Naive B cell (primary cell): ENCODE measurements at regions not wholly inside any gene's neighbourhood (a gene's known extent, or its start where the extent isn't known, plus 50 kb on each side); places are given as distances from the start of the nearest gene placed in this dataset.

Experiments
- ATAC-seq, 2 donors: fragments of 150-1000 bp; cut with Tn5 transposase; 2 replicates each; pipeline ENCODE4 v1.10.0; 2021; ENCODE audit warnings: low read depth in 2 of 2, mild to moderate bottlenecking in 2 of 2, moderate library complexity in 2 of 2
- DNase-seq: peaks from one replicate; pipeline ENCODE4 v3.0.0; 2022
- H3K27ac Mint-ChIP-seq, 6 donors: one replicate each; pipeline ENCODE4 v1.8.0; 2020 to 2022; ENCODE audit warnings: mild to moderate bottlenecking in 6 of 6, mixed read lengths in 6 of 6, moderate library complexity in 5 of 6, inconsistent platforms in 2 of 6
- H3K27me3 Mint-ChIP-seq, 3 donors: one replicate each; pipeline ENCODE4 v1.8.0; 2021 to 2022; ENCODE audit warnings: mixed read lengths in 3 of 3, mild to moderate bottlenecking in 1 of 3
- H3K36me3 Mint-ChIP-seq, 2 donors: one replicate each; pipeline ENCODE4 v1.8.0; 2020 to 2022; ENCODE audit warnings: mixed read lengths in 2 of 2, inconsistent platforms in 1 of 2, mild to moderate bottlenecking in 1 of 2
- H3K4me1 Mint-ChIP-seq, 3 donors: one replicate each; pipeline ENCODE4 v1.8.0; 2020 to 2022; ENCODE audit warnings: mixed read lengths in 3 of 3, inconsistent platforms in 1 of 3, mild to moderate bottlenecking in 1 of 3, moderate library complexity in 1 of 3
- H3K4me3 Mint-ChIP-seq, 8 donors: one replicate each; pipeline ENCODE4 v1.8.0; 2020 to 2022; ENCODE audit warnings: mild to moderate bottlenecking in 8 of 8, mixed read lengths in 8 of 8, moderate library complexity in 8 of 8, inconsistent platforms in 2 of 8
- H3K9me3 Mint-ChIP-seq, 7 donors: one replicate each; pipeline ENCODE4 v1.8.0; 2020 to 2022; ENCODE audit warnings: mixed read lengths in 7 of 7, mild to moderate bottlenecking in 5 of 7, inconsistent platforms in 2 of 7, moderate library complexity in 1 of 7

GRCh38 chr5:108436696-108437095, 54.8 kb upstream of the FBXL17 start:
- Mint-ChIP-seq H3K36me3 (no peaks in the 10 kb centered on the region), H3K4me3 (no peak overlapping the region), H3K27ac (no peak overlapping the region), H3K4me1 (peaks cover 0 to 7% (median 6%) of the 10 kb centered on the region in 3 donors), H3K9me3 (peaks cover 0 to 13% (median 6%) of the 10 kb centered on the region in 7 donors), H3K27me3 (peaks cover 4 to 15% (median 6%) of the 10 kb centered on the region in 3 donors)
- no peak for ATAC-seq
- DNase-seq, result no peak

GRCh38 chr5:108433600-108433999, 51.7 kb upstream of the FBXL17 start:
- H3K27ac Mint-ChIP-seq, result no peak overlapping the region
- peaks cover 0 to 5% (median 0%) of the 10 kb centered on the region in 7 donors for H3K9me3 Mint-ChIP-seq
- DNase-seq (no peak), ATAC-seq (no peak)
- H3K4me3 Mint-ChIP-seq, result no peak overlapping the region
- H3K27me3 Mint-ChIP-seq, result peaks cover 0 to 10% (median 4%) of the 10 kb centered on the region in 3 donors
- no peaks in the 10 kb centered on the region for H3K36me3 Mint-ChIP-seq
- H3K4me1 Mint-ChIP-seq, result peaks cover 4 to 7% (median 7%) of the 10 kb centered on the region in 3 donors

- ATAC-seq, result no peak
- Mint-ChIP-seq H3K9me3 (peaks cover 0 to 6% (median 2%) of the 10 kb centered on the region in 7 donors), H3K27me3 (peaks cover 13 to 23% (median 14%) of the 10 kb centered on the region in 3 donors), H3K27ac (no peak overlapping the region), H3K4me3 (no peak overlapping the region), H3K4me1 (peaks cover 4 to 7% (median 7%) of the 10 kb centered on the region in 3 donors), H3K36me3 (no peaks in the 10 kb centered on the region)
- no peak for DNase-seq
Measured at GRCh38 chr5:108432024-108432423, 50.1 kb upstream of the FBXL17 start.
